Liver (tissue), 7 donors: ENCODE measurements at regions not wholly inside any gene's neighbourhood (a gene's known extent, or its start where the extent isn't known, plus 50 kb on each side); places are given as distances from the start of the nearest gene placed in this dataset.

Experiments used
- DNase-seq: peaks from one replicate; pipeline ENCODE4 v3.0.0-alpha.2; 2017; ENCODE audit warnings: low spot score
- H3K27ac ChIP-seq, 2 donors: one replicate each; pipeline ENCODE4 v1.7.0; 2013; ENCODE audit warnings: inconsistent platforms in 2 of 2, low read length in 2 of 2, control low read depth in 1 of 2, low read depth in 1 of 2, mild to moderate bottlenecking in 1 of 2
- H3K27me3 ChIP-seq, 4 donors: one replicate each; pipeline versions ENCODE4 v1.6.1 to v1.7.0; 2013; ENCODE audit warnings: low read length in 3 of 4, inconsistent platforms in 1 of 4, mild to moderate bottlenecking in 1 of 4, moderate library complexity in 1 of 4; ENCODE audit not compliant: control insufficient read depth in 4 of 4, insufficient read depth in 4 of 4
- H3K36me3 ChIP-seq, 4 donors: one replicate each; pipeline versions ENCODE4 v1.6.1 to v1.7.0; 2013; ENCODE audit warnings: low read length in 3 of 4, mild to moderate bottlenecking in 3 of 4, low read depth in 1 of 4, moderate library complexity in 1 of 4; ENCODE audit not compliant: control insufficient read depth in 4 of 4, insufficient read depth in 3 of 4
- H3K4me1 ChIP-seq, 4 donors: one replicate each; pipeline versions ENCODE4 v1.6.1 to v1.7.0; 2013; ENCODE audit warnings: low read length in 3 of 4, mild to moderate bottlenecking in 3 of 4, moderate library complexity in 1 of 4; ENCODE audit not compliant: control insufficient read depth in 4 of 4, insufficient read depth in 4 of 4
- H3K4me3 ChIP-seq, 3 donors: one replicate each; pipeline versions ENCODE4 v1.6.1 to v1.7.0; 2013; ENCODE audit warnings: low read length in 3 of 3, control low read depth in 1 of 3, low read depth in 1 of 3, mild to moderate bottlenecking in 1 of 3
- H3K9ac ChIP-seq, 2 donors: one replicate each; pipeline ENCODE4 v1.7.0; 2013; ENCODE audit warnings: low read length in 2 of 2, mild to moderate bottlenecking in 2 of 2, moderate library complexity in 2 of 2, control low read depth in 1 of 2, low read depth in 1 of 2
- H3K9me3 ChIP-seq, 4 donors: one replicate each; pipeline versions ENCODE4 v1.6.1 to v1.7.0; 2013; ENCODE audit warnings: low read length in 3 of 4; ENCODE audit not compliant: control insufficient read depth in 4 of 4
- EGR1 ChIP-seq, 2 donors: IDR thresholded peaks; 2 replicates each; pipeline ENCODE4 v1.6.1; 2016 to 2018; ENCODE audit warnings: antibody characterized with exemption in 2 of 2, low read depth in 2 of 2
- FOXA1 ChIP-seq: IDR thresholded peaks from 2 replicates; pipeline ENCODE4 v1.6.1; 2016; ENCODE audit warnings: antibody characterized with exemption
- GABPA ChIP-seq, 2 donors: IDR thresholded peaks in 1 of 2; conservative IDR thresholded peaks in 1 of 2; 2 replicates each; pipeline ENCODE4 v1.6.1; 2016; ENCODE audit warnings: antibody characterized with exemption in 2 of 2, mild to moderate bottlenecking in 1 of 2, moderate library complexity in 1 of 2
- HNF4A ChIP-seq, 2 donors: conservative IDR thresholded peaks; 2 replicates each; pipeline ENCODE4 v1.6.1; 2016; ENCODE audit warnings: antibody characterized with exemption in 2 of 2, mild to moderate bottlenecking in 2 of 2
- JUND ChIP-seq, 2 donors: IDR thresholded peaks; 2 replicates each; pipeline ENCODE4 v1.6.1; 2016; ENCODE audit warnings: antibody characterized with exemption in 2 of 2
- MAX ChIP-seq: IDR thresholded peaks from 2 replicates; pipeline ENCODE4 v1.6.1; 2016; ENCODE audit warnings: antibody characterized with exemption
- NR2F2 ChIP-seq: IDR thresholded peaks from 2 replicates; pipeline ENCODE4 v1.6.1; 2016; ENCODE audit warnings: antibody characterized with exemption
- RAD21 ChIP-seq, 2 donors: IDR thresholded peaks; 2 replicates each; pipeline ENCODE4 v1.6.1; 2016; ENCODE audit warnings: antibody characterized with exemption in 2 of 2, mild to moderate bottlenecking in 2 of 2
- RXRA ChIP-seq, 2 donors: IDR thresholded peaks; 2 replicates each; pipeline ENCODE4 v1.6.1; 2017 to 2018; ENCODE audit warnings: antibody characterized with exemption in 2 of 2, mild to moderate bottlenecking in 1 of 2
- SP1 ChIP-seq: IDR thresholded peaks from 2 replicates; pipeline ENCODE4 v1.6.1; 2018; ENCODE audit warnings: antibody characterized with exemption, mild to moderate bottlenecking
- TAF1 ChIP-seq: conservative IDR thresholded peaks from 2 replicates; pipeline ENCODE4 v1.6.1; 2016; ENCODE audit warnings: antibody characterized with exemption, mild to moderate bottlenecking
- YY1 ChIP-seq: IDR thresholded peaks from 2 replicates; pipeline ENCODE4 v1.6.1; 2016; ENCODE audit warnings: antibody characterized with exemption, mild to moderate bottlenecking
- ZBTB33 ChIP-seq: IDR thresholded peaks from 2 replicates; pipeline ENCODE4 v1.6.1; 2016; ENCODE audit warnings: antibody characterized with exemption
- WGBS: extraction: QIAGEN DNeasy Blood & Tissue Kit; methylation state at CpG from one replicate; pipeline ENCODE4 v1.1.7; 2013; 5-methylcytosine and 5-hydroxymethylcytosine counted together
- TF ChIP-seq, protein P1 (sequence below): IDR thresholded peaks from 2 replicates; pipeline ENCODE4 v1.6.1; 2016; ENCODE audit warnings: antibody characterized with exemption, mild to moderate bottlenecking
- donor health status: healthy.
- donor health status: healthy.
- donor health status: healthy.
- donor health status: healthy.

- TF ChIP-seq EGR1 (IDR thresholded peaks at IDR 0.05; ENCODE audit: low read depth in 2 of 2) (no peak), RAD21 (IDR thresholded peaks at IDR 0.05) (no peak), YY1 (peak; percentile 19), ZBTB33 (no peak), GABPA (IDR thresholded peaks at IDR 0.05 in 1 of 2, conservative IDR thresholded peaks at IDR 0.05 in 1 of 2) (no peak)
- Histone ChIP-seq H3K27me3 (no peaks in the 10 kb centered on the region), H3K9ac (no peak overlapping the region), H3K9me3 (no peaks in the 10 kb centered on the region), H3K36me3 (no peaks in the 10 kb centered on the region), H3K4me1 (peaks cover 0 to 24% (median 22%) of the 10 kb centered on the region in 4 donors), H3K4me3 (no peak overlapping the region), H3K27ac (no peak overlapping the region)
- WGBS: 43% methylated on average over 1 of the region's 1 CpG
- no peak for DNase-seq
Observed at GRCh38 chr3:159536876-159537275, 451.8 kb upstream of the IL12A start.

GRCh38 chr3:159538507-159538906, 450.1 kb upstream of the IL12A start:
- Histone ChIP-seq H3K9me3 (no peaks in the 10 kb centered on the region), H3K4me3 (no peak overlapping the region), H3K27ac (no peak overlapping the region), H3K9ac (no peak overlapping the region), H3K27me3 (no peaks in the 10 kb centered on the region), H3K4me1 (peaks cover 0 to 24% (median 22%) of the 10 kb centered on the region in 4 donors), H3K36me3 (no peaks in the 10 kb centered on the region)
- TF ChIP-seq RXRA (IDR thresholded peaks at IDR 0.05): no peak
- TF ChIP-seq NR2F2: no peak
- no peak for TF ChIP-seq ZBTB33
- TF ChIP-seq TAF1: no peak
- TF ChIP-seq, protein P1, sequence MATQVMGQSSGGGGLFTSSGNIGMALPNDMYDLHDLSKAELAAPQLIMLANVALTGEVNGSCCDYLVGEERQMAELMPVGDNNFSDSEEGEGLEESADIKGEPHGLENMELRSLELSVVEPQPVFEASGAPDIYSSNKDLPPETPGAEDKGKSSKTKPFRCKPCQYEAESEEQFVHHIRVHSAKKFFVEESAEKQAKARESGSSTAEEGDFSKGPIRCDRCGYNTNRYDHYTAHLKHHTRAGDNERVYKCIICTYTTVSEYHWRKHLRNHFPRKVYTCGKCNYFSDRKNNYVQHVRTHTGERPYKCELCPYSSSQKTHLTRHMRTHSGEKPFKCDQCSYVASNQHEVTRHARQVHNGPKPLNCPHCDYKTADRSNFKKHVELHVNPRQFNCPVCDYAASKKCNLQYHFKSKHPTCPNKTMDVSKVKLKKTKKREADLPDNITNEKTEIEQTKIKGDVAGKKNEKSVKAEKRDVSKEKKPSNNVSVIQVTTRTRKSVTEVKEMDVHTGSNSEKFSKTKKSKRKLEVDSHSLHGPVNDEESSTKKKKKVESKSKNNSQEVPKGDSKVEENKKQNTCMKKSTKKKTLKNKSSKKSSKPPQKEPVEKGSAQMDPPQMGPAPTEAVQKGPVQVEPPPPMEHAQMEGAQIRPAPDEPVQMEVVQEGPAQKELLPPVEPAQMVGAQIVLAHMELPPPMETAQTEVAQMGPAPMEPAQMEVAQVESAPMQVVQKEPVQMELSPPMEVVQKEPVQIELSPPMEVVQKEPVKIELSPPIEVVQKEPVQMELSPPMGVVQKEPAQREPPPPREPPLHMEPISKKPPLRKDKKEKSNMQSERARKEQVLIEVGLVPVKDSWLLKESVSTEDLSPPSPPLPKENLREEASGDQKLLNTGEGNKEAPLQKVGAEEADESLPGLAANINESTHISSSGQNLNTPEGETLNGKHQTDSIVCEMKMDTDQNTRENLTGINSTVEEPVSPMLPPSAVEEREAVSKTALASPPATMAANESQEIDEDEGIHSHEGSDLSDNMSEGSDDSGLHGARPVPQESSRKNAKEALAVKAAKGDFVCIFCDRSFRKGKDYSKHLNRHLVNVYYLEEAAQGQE: no peak
- TF ChIP-seq FOXA1: no peak
- no peak for TF ChIP-seq EGR1 (IDR thresholded peaks at IDR 0.05; ENCODE audit: low read depth in 2 of 2)
- TF ChIP-seq HNF4A (conservative IDR thresholded peaks at IDR 0.05): no peak
- TF ChIP-seq GABPA (IDR thresholded peaks at IDR 0.05 in 1 of 2, conservative IDR thresholded peaks at IDR 0.05 in 1 of 2): no peak
- no peak for TF ChIP-seq MAX
- no peak for TF ChIP-seq JUND (IDR thresholded peaks at IDR 0.05)
- TF ChIP-seq SP1: no peak
- TF ChIP-seq RAD21 (IDR thresholded peaks at IDR 0.05): no peak
- WGBS: 30% methylated on average over 1 of the region's 1 CpG
- DNase-seq: no peak
